Islet of Langerhans (tissue), 1 donor: ENCODE measurements at regions not wholly inside any gene's neighbourhood (a gene's known extent, or its start where the extent isn't known, plus 50 kb on each side); places are given as distances from the start of the nearest gene placed in this dataset.
A peak's percentile ranks its signal among the peaks of the same experiment; 100 is the strongest.

ENCODE experiments used
- FAIRE-seq: peaks from one replicate; lab custom pipeline; 2011; peaks lifted over from hg19 to GRCh38; lab: Jason Lieb, UNC

- no peak for FAIRE-seq
Observed at GRCh38 chr4:130349745-130350144, 1253.8 kb downstream of the C4orf33 start.

DNA sequence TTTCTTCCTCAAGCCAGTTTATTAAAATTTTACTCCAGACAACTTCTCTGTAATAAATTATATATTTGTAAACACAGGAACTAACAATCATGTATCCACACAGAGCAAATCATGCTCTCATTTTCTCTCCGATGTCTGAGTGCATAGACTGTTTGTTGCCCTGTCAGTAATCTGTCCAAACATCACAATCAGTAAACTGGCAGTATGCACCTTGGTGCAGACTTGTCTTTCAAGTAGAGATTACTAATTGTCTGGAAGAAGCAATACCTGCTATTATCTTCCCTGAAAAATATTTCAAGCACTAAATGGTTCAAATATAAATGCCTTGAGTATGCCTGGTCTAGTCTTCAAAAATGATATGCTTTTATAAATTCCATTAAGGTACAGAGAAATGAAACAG, 1260.9 kb downstream of the C4orf33 start:
- FAIRE-seq: no peak

- FAIRE-seq: no peak
Observed at GRCh38 chr4:130359542-130359941, 1263.6 kb downstream of the C4orf33 start.

- no peak for FAIRE-seq
Observed at GRCh38 chr4:130361616-130362015, 1265.7 kb downstream of the C4orf33 start.

DNA sequence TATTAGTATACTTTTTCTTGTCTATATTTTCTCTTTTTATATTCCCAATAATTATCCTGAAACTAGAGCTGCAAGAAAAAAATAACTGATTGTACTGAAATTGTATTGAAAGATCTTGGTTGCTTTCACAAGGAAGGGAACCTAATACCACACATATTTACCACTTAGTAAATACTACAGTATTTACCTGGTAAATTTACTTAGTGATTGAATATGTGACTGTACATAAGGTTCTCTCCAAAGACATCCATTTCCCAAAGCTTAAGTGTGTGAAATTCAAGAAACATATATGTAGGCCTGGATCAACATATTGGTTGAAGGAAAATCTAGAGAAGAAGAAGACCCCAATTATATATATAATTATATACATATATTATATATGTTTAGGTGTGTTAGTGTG, 1272.7 kb downstream of the C4orf33 start:
- no peak for FAIRE-seq

DNA sequence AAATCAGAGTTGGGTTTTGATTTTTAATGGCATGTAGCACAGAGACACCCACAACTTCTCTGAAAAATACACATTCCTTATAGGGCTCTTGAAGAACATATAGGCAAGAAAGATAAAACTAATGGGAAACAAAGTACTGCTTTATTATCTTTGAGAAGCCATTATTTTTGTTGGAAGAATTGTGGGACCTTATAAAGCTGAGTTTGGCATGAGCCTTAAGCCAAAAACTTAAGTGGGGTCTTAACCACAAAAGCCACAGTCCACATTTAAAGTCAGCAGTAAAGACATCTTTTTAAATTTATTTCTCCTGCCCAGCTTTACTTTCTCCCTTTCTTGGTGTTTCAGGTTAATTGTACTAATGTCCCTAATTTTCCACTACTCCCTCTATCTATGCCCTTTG, 1297.3 kb downstream of the C4orf33 start:
- no peak for FAIRE-seq

GRCh38 chr4:130393642-130394041, 1297.7 kb downstream of the C4orf33 start:
- no peak for FAIRE-seq

DNA sequence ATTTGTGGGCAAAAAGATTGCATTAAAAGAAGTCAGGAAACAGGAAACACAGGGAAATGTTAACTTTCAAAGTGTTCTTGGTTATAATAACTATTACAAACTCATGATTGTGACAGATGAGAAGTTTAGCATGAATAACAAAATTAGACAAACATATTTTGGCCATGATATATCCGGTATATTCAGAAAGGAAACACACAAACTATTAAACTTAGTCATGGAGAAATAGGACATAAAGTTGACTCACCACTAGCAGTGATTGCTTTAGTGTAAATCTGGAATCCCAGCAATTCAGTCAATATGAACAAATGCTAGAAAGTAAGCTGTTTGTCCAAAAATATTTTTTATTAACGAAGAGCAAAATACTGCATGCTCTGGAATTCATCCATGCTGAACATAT, 1299.9 kb downstream of the C4orf33 start:
- no peak for FAIRE-seq

- FAIRE-seq: no peak
Observed at GRCh38 chr4:130403221-130403620, 1307.3 kb downstream of the C4orf33 start.

DNA sequence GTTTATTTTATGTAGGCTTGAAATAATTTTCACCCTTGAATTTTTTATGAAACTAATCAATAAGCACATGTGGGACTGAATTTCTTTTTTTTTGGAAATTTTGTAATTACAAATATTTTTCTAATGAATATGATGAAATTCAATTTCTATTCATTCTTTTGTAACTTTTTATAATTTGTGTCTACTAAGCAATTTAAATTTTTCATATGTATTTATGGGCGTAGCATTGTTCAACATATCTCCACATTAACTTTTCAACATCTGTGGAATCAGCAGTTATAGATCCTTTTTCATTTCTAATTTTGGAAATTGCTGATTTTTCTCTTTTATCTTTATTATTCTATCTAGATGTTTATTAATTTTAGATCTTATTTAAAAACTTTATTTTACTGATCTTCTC, 1320.3 kb downstream of the C4orf33 start:
- no peak for FAIRE-seq

DNA sequence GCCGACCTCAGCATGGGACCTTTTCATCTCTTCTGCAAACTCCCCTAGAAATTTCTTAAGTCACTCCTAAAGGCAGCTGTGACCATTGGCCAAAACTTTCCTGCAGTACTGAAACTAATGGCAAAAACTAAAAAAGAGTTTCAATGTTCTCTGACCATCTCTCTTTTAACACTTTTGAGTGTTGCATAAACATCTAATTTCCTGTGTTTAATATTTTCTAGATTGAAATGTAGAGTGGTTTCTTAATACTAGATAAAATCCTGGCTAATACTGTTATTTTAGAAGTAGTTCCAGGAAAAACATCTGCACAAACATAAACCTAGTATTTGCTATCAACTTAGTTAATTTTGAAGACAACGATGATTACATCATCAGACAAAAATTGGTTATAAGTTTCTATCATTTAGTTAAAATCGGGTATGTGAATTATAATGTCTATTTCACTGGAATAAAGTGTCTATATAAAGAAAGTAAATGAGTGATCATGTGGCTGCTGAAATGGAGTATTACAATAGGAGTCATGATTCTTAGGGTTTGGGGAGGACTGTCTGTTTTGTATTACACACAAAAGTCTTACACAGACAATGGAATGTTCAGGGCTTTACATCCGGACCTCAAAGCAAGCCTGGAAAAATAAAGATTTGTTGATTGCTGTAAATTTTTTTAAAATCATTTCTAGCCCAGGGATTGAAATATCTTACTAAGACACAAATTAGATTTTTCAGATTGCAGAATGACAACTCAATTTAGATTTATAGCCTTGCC, 1323.4 kb downstream of the C4orf33 start:
- no peak for FAIRE-seq

GRCh38 chr4:130422261-130422660, 1326.3 kb downstream of the C4orf33 start:
- FAIRE-seq: no peak

DNA sequence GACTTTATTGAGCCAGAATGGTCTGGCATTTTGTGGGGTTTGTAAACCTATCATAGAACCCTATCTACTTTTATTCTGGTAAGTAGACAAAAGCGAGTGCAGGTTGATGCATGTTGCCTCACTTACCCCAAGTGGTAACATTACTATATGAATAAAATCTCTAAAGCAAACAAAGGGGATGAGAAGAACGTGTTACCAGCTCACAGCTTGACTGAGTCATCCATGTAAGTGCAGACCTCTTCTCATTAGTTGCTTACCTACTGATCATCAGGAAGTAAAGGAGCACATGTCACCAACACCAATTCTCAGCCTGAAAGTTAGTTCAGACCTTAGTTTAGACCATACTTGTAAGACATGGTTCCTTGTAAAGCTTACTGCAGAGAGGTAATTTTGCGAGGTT, 1328.3 kb downstream of the C4orf33 start:
- FAIRE-seq: no peak

DNA sequence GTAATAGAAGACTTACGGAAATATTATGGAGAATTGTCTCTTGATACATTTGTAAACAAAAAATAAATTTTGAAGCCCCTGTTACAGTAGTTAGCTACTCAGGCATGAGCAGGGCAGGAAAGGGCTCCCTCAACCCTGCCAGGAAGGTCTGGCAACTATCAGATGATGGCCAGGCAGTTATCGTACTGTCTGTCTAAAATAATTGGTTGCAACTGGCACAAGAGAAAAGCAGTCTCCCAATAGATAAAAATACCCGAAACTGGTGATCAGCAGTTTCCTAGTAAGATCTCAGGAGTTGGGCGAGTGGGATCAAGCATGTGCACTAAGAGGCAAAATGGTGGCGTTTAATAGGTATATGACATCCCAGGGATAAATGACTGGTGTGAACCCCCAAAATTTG, 1336.3 kb downstream of the C4orf33 start:
- FAIRE-seq: no peak

DNA sequence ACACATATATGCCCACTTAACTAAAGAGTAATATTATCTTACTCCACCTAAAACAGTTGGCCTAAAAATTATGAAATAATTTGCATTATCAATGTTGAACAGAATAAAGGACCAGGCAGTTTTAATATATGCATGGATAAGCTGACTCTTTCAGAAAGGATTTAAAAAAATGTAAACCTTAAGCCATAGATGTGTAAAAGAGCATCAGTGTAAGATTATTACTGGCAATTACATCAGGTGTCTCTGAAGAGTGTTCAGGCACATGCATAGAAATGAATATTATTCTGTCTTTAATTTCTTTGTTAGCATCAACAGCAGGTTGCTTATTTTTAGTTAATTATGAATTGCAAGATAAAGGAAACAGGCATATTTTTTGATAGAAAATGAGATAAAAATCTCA, 1353.8 kb downstream of the C4orf33 start:
- no peak for FAIRE-seq

DNA sequence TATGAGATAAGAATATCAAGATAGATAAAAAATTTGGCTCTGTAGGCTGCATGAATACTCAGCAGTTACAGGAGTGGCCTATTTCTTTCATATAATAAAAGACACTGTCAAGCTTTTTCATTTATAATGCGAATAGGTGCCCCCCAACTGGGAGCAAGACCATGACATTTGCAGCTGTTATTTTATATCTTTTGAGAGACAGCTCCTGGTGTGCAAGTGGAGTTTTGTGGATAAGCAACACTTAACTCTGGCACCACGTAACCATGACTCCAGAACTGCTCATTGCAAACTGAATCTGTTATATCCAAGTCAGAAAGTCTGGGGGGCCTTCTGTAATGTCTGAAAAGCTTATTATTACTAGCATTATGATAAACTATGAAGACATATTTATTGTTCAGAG, 1372.4 kb downstream of the C4orf33 start:
- no peak for FAIRE-seq

DNA sequence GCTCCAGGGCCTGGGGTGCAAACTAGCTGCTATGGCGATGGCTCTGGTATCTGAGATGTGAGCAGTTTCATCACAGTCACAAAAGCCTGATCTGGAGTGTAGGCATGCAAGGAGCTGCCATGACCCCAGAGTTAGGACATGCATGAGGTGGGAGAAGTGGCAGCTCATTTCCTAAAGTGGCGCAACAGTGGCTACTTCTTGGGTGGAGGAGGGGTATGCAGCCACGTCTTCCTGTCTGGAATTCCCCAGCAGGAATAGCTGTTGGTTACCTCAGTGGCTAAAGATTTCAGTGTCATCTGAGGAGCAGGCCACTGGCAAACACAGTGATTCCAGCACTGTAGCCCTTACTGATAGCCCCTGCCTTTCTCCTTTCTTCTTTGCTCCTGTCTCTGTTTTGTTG, 1382.5 kb downstream of the C4orf33 start:
- no peak for FAIRE-seq

- FAIRE-seq: no peak
Observed at GRCh38 chr4:130479020-130479419, 1383.1 kb downstream of the C4orf33 start.

DNA sequence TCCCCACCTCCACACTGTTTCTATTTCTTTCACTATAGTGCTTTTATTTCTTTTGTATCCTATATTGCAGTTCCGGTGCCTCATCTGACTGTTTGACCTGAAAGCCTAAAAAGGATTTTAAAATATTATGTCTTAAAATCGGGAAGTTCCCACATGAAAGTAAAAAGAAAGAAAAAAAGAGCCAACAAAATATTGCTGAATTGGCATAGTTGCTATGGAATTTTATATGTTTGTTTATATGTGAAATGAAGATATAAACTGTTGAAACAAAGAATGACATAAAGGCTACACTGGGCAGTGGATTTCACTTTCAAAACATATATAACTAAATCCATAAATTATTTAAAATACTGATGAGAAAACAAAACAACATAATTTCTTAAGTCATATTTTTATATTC, 1383.7 kb downstream of the C4orf33 start:
- no peak for FAIRE-seq

DNA sequence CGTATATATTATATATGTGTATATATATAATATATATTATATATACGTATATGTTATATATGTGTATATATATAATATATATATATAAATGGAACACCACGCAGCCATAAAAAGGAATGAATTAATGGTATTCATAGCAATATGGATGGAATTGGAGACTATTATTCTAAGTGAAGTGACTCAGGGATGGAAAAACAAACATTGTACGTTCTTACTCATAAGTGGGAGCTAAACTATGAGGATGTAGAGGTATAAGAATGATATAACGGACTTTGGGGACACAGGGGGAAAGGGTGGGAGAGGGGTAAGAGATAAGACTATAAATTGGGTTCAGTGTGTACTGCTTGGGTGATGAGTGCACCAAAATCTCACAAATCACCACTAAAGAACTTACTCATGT, 1388.9 kb downstream of the C4orf33 start:
- FAIRE-seq: no peak

DNA sequence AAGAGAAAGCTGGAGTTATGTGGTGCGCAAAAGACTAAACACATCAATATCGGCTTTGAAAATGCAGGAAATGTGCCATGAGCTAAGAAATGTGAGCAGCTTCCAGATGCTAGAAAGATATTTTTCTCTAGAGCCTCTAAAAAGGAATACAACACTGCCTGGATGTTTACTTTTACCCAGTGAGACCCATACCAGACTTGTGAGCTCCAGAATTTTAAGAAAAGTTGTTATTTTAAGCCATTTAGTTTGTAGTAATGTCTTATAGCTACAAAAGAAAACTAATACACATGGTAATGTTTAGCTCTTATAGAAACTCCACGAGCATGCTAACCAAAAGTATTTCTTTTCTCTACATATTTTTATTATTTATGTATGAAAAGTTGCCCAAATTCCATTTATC, 1389.4 kb downstream of the C4orf33 start:
- FAIRE-seq: no peak

DNA sequence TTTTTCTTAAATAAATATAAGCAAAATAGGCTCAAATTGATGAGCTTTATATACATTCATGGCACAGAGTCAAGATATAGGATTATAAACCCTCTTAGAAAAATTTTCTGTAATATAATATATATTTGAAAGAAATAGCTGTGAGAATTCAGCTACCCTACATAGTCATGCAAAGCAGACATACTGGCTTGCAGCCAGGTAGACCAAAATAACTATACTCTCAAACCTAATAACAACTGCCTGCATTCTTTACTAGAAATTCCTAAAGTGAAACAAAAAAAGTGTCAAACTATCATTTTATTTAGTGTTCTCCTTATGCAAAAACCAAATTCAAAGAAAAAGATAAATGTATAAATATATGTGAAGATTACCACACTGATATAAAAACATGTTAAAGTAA, 1390.2 kb downstream of the C4orf33 start:
- FAIRE-seq: no peak

DNA sequence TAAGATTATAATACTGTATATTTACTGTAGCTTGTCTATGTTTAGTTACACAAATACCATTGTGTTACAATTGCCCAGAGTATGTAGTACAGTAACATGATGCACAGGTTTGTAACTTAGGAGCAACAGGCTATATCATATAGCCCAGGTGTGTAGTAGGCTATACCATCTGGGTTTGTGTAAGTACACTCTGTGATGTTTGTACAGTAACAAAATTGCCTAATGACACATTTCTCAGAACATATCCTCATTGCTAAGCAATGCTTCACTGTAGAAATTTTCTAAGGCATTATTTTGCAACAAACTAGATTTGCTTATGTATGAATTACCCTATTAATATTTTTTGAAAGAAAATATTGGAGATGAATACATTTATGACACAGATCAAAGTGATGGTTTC, 1390.9 kb downstream of the C4orf33 start:
- no peak for FAIRE-seq

- FAIRE-seq: peak; percentile 49
Observed at GRCh38 chr4:130510661-130511060, 1414.7 kb downstream of the C4orf33 start.

- no peak for FAIRE-seq
Observed at GRCh38 chr4:130511776-130512175, 1415.8 kb downstream of the C4orf33 start.
